COLO668 (cell line): ENCODE measurements at regions not wholly inside any gene's neighbourhood (a gene's known extent, or its start where the extent isn't known, plus 50 kb on each side); places are given as distances from the start of the nearest gene placed in this dataset.

Source experiments
- DNase-seq: peaks from one replicate; lab custom pipeline; 2025; ENCODE audit not compliant: unreplicated experiment; lab: John Stamatoyannopoulos, UW

DNA sequence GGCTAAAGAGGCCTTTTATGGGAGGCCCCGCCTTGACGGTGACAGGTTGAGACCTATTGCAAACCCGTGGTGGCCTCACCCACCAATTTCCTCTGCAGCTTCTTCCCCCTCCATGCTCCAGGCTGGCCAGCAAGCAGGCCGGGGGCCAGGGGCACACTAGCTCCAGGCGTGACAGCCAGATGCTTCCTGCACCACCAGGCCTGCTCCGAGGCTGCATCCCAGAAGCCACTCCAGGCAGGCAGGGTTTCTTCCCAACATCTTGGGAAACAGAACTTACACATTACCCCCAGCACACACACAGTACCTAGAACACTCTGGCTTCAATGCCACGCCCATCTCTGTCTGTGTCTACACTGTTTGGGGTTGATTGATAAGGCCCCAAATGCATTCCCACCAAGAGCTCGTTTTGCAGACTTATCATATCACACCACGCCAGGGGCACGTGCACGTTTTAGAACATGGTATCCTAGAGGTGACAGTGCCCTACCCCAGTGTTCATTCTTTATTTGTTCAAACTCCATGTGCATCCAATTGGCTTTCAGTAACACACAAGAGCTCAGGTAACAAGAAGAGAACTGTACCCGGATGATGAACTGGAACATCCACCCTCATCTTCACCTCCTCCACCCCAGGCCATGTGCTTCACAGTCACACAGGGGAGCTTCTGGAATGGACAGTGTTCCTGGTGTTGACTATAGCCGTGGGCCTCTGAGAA, 221.4 kb upstream of the RREB1 start:
- no peak for DNase-seq

DNA sequence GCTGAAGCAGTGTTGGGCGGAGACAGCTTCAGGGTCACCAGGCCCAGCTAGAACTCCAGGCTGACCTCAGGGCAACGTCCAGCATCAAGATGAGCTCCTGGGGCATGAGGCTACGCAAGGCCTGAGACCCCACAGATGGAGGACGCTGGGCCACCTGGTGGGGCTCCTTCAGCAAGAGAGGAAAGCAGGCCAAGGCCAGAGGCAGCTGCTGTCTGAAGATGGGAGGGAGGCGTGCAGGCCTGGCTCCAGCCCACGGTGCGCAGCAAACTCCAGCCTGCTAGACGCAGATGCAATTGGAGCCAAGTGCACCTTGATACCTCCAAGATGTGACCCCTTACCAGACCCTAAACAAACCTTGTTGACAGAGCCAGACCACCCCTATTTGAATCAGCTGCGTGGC, 220.9 kb upstream of the RREB1 start:
- no peak for DNase-seq

DNA sequence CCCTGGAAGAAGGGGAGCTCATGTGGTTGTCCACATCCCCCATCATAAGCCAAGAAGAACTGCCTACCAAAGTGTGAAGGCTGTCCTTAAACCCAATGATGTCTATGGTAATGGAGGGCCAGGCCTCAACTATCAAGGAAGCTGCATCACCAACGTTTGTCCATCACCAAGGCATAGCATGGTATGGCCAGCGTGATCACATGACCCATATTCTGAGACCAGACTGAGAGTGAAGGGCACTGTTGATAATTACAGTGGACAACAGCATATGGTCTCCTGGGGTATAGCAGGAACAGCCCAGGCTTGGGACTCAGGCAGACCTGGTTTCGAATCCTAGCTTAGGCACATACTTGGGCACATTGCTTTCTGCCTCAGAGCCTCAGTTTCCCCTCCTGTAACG, 218.2 kb upstream of the RREB1 start:
- no peak for DNase-seq

DNA sequence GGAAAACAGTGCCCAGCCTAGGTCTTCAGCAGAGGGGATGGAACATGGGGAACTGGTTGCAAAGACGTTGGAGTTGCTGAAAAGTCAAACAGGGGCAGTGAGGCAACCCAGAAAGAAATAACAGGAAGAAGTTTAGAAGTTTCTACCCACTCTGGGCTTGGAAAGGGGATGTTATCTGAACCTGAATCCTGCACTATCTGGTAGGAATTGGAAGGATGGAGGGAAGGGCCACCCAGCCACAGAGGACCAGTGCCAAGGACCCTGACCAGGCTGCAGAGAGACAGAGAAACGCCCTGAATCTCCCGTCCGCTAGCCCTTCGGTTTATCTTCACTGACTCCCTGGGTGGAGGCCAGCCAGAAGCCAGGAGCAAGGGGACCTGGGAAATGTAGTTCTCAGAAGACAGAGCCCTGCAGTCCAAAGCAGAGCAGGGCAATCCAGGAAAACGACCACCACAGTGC, 217.3 kb upstream of the RREB1 start:
- DNase-seq: peak; percentile 6

DNA sequence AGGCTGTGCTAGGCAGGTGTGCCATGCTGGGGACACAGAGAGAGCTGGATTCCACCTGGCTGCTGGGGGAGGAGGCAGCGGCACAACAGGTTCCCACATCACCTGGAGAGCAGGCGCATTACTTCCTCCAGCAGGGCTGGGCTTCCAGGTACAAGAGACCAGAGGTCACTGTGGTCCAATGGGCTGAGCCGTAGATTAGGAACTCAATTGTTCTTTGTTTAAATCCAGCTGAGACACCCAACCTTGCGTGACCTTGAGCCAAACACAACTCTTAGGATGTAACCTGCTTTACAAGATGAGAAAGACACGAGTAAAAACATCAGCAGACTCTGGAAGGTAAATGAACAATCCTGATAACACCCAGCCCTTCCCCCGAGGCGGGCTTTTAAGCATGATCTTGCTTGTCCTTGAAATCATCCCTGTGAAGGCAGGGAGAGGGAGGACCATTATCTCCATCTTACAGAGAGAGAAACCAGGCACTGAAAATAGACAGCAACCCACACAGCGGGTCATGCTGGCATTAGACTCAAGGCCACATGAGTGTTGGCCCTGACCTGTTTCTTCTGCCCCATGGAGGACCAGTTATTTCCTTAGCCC, 216.5 kb upstream of the RREB1 start:
- DNase-seq: peak; percentile 82

DNA sequence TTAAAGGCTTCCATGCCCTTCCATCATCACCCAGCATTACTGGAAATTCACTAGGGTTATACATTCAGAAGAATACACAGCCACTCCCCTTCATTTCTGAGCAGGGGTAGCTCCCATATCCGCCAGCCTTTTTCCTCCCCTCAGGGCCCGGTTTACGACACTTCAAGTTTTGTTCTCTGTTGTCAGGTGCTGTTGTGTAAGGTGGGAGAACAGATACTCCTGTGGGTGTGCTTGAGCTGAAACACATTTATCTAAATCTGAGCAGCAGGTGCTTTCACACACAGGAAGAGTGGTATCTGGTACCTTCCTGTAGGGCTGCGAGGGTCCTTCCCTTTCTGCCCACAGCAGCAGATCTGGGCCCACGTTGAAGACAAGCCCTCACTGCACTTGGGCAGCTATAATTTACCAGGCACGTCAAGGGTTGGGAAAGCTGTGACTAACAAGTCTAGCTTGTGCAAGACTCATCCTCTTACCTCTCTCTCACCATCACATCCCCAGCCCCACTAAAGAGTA, 215.8 kb upstream of the RREB1 start:
- peak; percentile 2 for DNase-seq

DNA sequence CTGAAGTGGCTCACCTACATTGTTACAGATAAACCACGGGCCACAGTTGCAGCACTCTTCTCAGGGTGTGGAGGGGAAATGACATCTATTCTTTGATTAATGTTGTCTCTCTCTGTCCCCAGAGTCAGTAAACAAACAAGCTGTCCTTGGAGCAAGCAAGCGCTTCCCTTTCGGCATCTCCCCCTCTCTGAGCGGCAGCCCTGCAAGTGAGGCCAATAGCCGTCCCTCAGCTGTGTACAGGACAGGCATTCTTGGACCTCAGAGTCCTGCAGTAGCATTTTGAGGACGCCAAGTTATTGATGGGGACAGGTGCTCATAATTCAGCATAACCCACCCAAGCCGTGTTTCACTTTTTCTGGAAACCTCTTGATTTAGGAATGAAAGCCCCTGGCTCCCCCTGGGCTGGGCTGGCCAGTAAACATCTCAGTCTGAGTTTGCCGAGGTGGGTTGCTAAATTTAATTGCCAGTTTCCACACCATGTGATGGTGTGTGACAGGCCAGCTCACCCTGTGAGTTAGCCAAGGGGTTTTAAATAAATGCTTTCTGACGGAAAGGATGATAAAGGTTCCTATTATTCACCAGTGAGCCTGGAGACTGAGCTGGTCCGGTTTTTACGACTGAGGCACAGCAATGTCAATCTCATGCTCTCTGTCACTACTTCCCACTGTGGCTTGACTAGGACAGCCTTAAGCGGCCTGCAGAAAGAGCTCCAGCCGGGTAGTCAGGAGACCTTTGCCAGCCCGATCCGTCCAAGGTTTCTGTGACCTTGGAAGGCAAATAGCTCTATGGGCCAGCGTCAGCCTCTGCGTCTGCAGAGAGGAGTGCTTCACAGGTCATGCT, 214.8 kb upstream of the RREB1 start:
- peak; percentile 13 for DNase-seq

DNA sequence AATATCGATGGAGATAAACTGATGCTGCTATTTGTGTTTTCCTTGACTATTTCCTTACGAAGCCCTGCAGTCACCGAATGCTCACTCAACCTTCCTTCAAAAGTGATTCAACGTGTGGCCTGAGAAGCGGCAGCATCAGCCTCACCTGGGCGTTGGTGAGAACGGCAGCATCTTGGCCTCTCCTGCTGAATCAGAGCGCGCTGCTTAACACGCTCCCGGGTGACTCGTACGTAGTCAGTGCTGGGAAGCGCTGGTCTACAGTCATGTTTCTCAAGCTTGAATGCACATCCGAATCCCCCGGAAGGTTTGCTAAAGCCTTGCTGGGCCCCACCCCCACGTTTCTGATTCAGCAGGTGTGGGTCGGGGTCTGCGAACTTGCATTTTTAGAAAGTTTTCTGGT, 214.1 kb upstream of the RREB1 start:
- DNase-seq: no peak

DNA sequence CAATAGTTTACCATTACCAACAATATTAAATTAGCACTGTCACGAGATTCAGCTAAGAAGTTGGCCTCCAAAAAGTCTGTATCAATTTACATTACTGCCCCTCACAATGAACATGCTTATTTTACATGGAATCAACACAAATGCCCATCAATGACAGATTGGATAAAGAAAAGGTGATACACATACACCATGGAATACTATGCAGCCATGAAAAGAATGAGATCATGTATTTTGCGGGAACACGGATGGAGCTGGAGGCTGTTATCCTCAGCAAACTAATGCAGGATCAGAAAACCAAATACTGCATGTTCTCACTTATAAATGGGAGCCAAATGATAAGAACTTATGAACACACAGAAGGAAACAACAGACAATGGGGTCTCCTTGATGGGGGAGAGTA, 211.8 kb upstream of the RREB1 start:
- DNase-seq: no peak

DNA sequence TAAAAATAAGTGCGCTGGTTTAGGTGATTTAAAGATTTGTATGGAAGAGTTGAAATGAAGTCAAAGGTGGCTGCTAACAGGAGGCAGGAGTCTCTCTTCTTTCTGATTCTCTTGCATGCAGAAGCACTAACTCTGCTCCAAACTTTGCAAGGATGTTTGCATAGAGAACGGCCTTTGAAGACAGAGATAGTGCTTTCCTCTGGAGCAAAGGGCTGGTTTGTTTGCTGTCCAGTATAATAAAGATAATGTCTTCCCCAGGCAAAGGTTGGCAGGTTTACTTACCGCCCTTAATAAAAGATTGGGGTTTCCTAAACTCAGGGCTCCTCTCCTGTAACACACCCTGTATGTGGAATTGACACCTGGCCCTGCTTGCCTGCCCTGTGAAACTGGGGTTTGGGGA, 210.6 kb upstream of the RREB1 start:
- DNase-seq: no peak

DNA sequence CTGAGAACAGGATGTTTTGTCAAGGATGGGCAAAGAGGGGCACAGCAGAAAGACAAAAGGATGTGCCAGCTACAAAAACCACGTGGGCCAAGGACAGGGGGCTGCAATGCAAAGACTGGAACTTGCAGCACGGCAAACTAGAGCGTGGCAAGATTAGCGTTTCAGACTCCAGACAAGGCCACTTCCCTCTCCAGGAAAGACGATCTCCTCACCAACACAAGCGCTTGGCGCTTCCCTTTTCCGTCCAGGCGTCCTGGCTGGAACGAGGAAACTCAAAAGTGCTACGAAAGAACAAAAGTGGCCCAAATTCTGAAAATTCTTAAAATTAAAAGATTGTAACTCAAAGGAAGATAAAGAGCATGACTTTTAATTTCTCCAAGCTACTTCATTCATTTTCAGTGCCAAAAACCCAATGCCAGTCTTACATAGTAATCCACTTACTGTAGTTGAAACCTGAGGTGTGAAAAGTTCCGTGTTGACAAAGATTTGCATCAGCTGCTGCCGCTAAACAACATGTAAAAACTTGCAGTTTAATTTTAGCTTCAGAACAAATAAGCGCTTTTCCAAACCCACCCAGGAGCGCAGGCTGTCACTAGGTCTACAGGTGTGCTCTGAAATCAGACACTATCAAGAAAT, 207.1 kb upstream of the RREB1 start:
- DNase-seq: no peak

DNA sequence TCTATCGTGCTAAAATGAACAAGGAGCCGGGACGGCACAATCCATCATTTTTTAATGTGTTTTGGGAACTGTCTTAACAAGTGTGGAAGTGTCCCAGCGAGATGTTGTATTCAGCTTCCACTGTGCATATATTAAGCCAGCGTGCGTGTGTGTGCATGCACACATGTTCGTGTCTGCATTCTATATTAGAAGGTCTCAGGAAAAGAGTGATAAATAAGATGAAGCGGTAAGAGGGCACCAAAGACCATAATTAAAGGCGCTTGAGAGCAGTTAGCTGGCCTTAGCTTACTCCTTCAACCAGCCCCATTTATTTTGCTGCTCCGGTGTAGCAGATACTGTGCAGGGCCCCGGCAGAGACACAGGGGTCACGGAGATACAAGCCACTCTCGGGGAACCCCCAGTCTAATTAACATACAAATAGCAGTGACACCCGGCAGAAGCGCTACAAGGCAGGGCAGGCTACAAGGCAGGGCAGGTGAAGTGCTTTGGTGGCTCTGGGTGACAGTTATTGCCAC, 206.5 kb upstream of the RREB1 start:
- peak; percentile 1 for DNase-seq

DNA sequence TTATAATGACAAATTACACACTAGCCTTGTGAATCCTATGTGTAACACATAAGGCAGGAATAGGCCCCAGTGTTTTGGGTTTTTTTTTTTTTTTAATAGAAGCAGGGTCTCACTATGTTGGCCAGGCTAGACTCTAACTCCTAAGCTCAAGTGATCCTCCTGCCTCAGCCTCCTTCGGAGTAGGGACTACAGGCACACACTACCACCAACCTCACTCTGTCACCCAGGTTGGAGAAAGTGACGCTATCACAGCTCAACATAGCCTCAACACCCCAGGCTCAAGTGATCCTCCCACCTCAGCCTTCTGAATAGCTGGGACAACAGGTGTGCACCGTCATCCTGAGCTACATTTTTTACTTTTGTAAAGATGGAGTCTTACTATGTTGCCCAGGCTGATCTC, 205.8 kb upstream of the RREB1 start:
- DNase-seq: no peak

DNA sequence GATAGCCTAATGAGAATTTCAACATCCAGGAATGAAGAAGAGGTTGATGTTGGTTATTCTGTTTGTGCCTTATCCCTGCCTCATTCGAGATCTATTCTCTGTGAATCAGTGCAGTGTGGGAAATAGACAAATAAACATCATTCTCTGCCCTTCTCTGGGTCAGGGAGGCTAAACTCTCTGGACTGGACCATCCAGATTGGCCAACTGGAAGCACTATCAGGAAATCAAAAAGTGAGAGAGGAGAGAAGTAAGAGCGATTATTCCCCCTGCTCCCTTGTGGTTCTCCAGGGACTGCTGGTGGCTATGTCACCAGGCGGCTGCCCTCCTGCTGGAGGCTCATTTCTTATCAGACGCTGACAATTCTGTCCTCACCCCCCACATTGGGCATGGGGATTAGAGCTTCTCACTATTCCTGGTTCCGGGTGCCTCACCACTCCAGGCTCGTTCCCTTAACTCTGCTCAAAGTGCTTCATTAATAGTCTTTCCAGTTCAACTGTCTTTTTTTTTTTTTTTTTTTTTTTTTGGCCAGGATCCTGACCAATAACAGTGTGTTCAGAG, 201.7 kb upstream of the RREB1 start:
- no peak for DNase-seq

DNA sequence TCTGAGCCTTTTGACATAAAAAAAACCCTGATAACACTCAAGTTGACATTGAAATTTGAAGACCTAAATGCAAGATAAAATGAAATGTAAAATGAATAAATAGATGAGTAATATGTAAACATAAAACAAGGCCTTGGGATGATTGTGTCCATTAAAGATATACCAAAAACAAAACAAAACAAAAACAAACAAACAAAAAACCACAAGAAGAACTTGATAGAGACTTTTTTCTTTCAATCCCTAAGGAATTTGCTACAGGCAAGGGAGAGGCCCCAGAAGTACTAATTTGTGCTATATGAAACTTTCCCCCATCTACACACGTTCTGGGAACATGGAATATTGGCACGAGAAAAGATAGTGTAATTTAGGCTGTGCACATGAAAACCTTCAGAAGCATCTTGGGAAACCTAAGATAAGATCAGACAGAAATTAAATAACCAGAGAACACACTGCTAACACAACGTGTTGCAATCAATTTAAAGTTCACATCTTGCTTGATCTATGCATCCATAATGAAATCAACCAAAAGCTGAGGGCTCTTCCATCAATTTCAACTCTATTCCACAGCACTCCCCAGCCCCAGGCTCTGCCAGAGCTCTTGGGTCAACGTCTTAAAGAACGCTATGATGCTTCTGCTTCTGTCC, 201.1 kb upstream of the RREB1 start:
- no peak for DNase-seq

DNA sequence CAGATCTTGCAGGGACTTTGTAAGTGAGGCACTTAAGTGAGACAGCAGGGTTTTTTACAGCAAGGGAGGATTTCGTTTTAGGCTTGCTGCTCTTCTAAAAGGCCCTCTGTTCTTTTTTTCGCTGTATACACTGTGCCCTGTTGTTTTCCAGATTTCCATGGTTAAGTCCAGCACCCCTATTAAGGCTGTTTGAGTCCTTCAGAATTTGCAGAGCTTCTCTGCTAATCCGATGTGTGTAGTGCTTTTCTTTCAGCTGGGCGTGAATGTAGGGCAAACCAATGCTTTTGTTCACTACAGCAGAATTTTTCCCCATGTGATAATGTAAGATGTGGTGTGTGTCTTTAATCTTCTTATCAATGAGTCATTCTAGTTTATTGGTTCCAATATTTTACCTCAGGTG, 200.5 kb upstream of the RREB1 start:
- no peak for DNase-seq

DNA sequence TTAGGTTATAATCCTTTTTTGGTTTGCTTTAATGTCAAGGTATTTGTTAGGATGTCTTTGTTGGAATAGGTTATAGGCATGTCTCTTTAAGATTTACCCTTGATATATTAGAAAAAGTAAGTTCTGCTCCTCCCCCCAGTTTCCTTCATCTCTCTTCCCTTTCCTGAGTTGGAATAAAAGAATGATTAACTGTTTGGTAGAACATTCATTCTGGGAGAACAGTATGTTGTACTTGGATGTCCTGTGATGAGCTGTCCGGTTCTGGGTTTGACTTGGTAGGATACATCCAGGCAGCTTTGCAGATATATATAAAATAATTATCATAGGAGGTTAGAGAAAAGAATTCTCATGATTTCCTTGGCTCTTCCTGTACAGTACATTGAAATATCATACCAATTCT, 199.6 kb upstream of the RREB1 start:
- DNase-seq: no peak

DNA sequence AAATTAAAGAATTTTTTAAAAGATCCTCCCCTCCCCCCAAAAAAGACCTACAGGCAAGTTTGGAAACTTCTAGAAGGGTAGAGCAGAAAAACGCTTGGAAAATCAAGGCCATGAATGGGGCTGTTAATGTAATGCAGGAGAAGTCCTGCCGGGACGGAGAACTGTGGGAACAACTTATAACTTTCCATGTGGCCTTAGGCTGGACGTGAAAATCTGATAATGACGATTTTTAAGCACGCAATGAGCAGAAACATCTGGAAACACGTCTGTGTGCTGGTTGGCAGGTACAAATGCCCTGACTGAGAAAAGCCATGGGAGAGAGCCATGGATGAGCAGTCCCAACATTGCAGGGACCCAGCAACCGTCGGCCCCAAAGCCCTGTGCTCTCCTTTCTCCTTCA, 198.7 kb upstream of the RREB1 start:
- no peak for DNase-seq

DNA sequence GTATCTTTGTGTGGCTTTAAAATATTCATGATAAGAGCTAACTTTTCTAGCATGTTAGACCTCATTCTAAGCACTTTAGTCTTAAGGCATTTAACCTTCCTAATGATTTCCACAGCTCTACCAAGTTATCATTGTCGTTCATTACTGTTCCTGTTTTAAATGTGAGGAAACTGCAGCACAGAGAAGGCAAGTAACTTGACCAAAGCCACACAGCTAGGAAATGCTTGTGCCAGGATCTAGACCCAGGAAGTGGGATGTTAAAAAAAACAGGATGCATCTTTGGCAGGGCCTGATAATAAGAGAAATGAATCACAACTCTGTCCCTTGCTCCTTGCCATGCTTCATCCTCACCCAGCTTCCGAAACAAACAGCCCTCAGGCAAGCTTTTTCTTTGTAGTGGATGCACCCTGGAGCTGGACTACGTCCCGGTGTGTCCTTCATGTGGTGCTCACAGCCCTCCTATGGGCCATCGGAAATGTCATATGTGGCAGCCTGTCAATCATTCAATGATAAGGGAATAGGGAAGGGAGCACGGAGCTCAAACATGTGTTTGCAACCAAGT, 196.9 kb upstream of the RREB1 start:
- no peak for DNase-seq

DNA sequence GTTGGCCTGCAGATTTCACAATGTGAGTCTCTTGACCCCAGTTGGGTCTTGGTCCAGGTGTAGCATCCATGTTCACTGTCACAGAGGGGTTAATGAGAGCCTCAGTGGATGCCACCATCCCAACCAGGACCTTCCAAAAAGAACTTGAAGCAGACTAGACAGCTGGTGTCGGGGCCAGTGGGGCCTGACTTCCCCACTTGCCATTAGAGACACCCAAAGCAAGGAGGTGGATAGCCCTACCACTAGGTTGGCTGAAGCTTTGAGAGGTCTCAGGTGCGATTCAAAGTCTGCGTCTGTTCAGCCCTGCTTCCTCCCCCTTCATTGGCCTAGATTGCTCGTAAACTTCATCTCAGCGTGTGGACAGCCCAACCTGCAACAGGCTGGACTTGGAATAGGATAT, 196.4 kb upstream of the RREB1 start:
- no peak for DNase-seq
